ENCODE measurements at regions not wholly inside any gene's neighbourhood (a gene's known extent, or its start where the extent isn't known, plus 50 kb on each side); places are given as distances from the start of the nearest gene placed in this dataset.

GRCh38 chrX:131910586-131910985 lies 112.5 kb upstream of the STK26 start:
- no peak for DNase-seq (ENCODE audit: low spot score)
- no peak overlapping the region for H3K4me3 ChIP-seq (ENCODE audit: low read depth, low read length, poor library complexity, severe bottlenecking)
- intact Hi-C loops (cut with micrococcal nuclease; ENCODE audit: unreplicated experiment): no loop called here
- H3K4me1 ChIP-seq (ENCODE audit: insufficient read depth, low read length, poor library complexity, severe bottlenecking): no peaks in the 10 kb centered on the region
- H3K36me3 ChIP-seq (ENCODE audit: insufficient read depth, low read length, poor library complexity, severe bottlenecking): no peaks in the 10 kb centered on the region
- TF ChIP-seq CTCF (conservative IDR thresholded peaks at IDR 0.05; ENCODE audit: low read depth, low read length): no peak
- no peak for TF ChIP-seq EZH2 (IDR thresholded peaks at IDR 0.05; ENCODE audit: borderline replicate concordance, low read depth, low read length, poor library complexity, severe bottlenecking)
- peaks cover 22% of the 10 kb centered on the region for H3K27me3 ChIP-seq (replicated peaks; ENCODE audit: insufficient read depth, low read depth, low read length, poor library complexity)
- H3K9me3 ChIP-seq (ENCODE audit: low read depth, low read length, poor library complexity, severe bottlenecking): no peaks in the 10 kb centered on the region
- ChIA-PET CTCF (no interaction called here), POLR2A (ENCODE audit: low non-redundant PET) (no interaction called here)
- BruUV-seq (replicated peaks): no TSS peak
- H3K27ac ChIP-seq (ENCODE audit: low read depth, low read length, poor library complexity, severe bottlenecking): no peak overlapping the region

GRCh38 chrX:131915488-131915887 lies 107.6 kb upstream of the STK26 start:
- no peaks in the 10 kb centered on the region for H3K4me1 ChIP-seq (ENCODE audit: insufficient read depth, low read length, poor library complexity, severe bottlenecking)
- H3K36me3 ChIP-seq (ENCODE audit: insufficient read depth, low read length, poor library complexity, severe bottlenecking): no peaks in the 10 kb centered on the region
- intact Hi-C loops (cut with micrococcal nuclease; ENCODE audit: unreplicated experiment): no loop called here
- no peaks in the 10 kb centered on the region for H3K9me3 ChIP-seq (ENCODE audit: low read depth, low read length, poor library complexity, severe bottlenecking)
- no peak overlapping the region for H3K4me3 ChIP-seq (ENCODE audit: low read depth, low read length, poor library complexity, severe bottlenecking)
- peaks cover 4% of the 10 kb centered on the region for H3K27me3 ChIP-seq (replicated peaks; ENCODE audit: insufficient read depth, low read depth, low read length, poor library complexity)
- no TSS peak for BruUV-seq (replicated peaks)
- POLR2A ChIA-PET (ENCODE audit: low non-redundant PET): no interaction called here
- CTCF ChIA-PET: no interaction called here
- DNase-seq (ENCODE audit: low spot score): no peak
- TF ChIP-seq EZH2 (IDR thresholded peaks at IDR 0.05; ENCODE audit: borderline replicate concordance, low read depth, low read length, poor library complexity, severe bottlenecking): no peak
- no peak for TF ChIP-seq CTCF (conservative IDR thresholded peaks at IDR 0.05; ENCODE audit: low read depth, low read length)
- no peak overlapping the region for H3K27ac ChIP-seq (ENCODE audit: low read depth, low read length, poor library complexity, severe bottlenecking)

DNA sequence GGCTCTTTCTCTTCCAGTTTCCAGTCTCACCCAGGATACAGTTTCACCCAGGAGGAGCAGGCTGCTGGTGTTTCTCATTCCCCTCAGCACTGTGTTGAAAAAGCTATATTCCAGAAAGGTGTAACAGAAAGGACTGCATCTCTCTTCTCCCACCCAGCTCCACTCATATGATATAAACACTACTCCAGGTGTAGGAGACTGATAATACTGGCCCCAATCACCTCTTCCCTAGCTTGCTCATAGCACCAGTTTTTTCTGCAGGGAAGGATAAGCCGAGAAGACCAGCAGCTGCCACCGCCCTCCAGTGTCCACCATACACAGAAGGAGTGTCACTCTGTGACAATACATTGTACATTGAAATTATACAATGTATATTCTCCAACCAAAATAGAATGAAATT lies 105.5 kb upstream of the STK26 start:
- Histone ChIP-seq H3K4me1 (ENCODE audit: insufficient read depth, low read length, poor library complexity, severe bottlenecking) (no peaks in the 10 kb centered on the region), H3K36me3 (ENCODE audit: insufficient read depth, low read length, poor library complexity, severe bottlenecking) (no peaks in the 10 kb centered on the region), H3K27me3 (replicated peaks; ENCODE audit: insufficient read depth, low read depth, low read length, poor library complexity) (peaks cover 11% of the 10 kb centered on the region), H3K27ac (ENCODE audit: low read depth, low read length, poor library complexity, severe bottlenecking) (no peak overlapping the region), H3K9me3 (ENCODE audit: low read depth, low read length, poor library complexity, severe bottlenecking) (no peaks in the 10 kb centered on the region), H3K4me3 (ENCODE audit: low read depth, low read length, poor library complexity, severe bottlenecking) (no peak overlapping the region)
- TF ChIP-seq CTCF (conservative IDR thresholded peaks at IDR 0.05; ENCODE audit: low read depth, low read length) (no peak), EZH2 (IDR thresholded peaks at IDR 0.05; ENCODE audit: borderline replicate concordance, low read depth, low read length, poor library complexity, severe bottlenecking) (no peak)
- no peak for DNase-seq (ENCODE audit: low spot score)
- no TSS peak for BruUV-seq (replicated peaks)
- ChIA-PET CTCF (no interaction called here), POLR2A (ENCODE audit: low non-redundant PET) (no interaction called here)
- intact Hi-C loops (cut with micrococcal nuclease; ENCODE audit: unreplicated experiment): no loop called here
